ENCODE measurements at regions not wholly inside any gene's neighbourhood (a gene's known extent, or its start where the extent isn't known, plus 50 kb on each side); places are given as distances from the start of the nearest gene placed in this dataset.

- H3K27ac ChIP-seq (ENCODE audit: insufficient read depth, low read depth, low read length), result no peak overlapping the region
- intact Hi-C loops (cut with micrococcal nuclease) (no loop called here), dilution Hi-C loops (cut with MboI; ENCODE audit: extremely low pct_ligation_motif_present, low sequenced_read_pairs) (no loop called here)
- H3K9me1 ChIP-seq (replicated peaks; ENCODE audit: control insufficient read depth, extremely low read depth, insufficient read depth, low read length), result no peaks in the 10 kb centered on the region
- H3K9ac ChIP-seq (replicated peaks; ENCODE audit: extremely low read depth, insufficient read depth, low read length), result no peak overlapping the region
- POLR2A ChIA-PET, result no interaction called here
- H3K4me1 ChIP-seq (ENCODE audit: control insufficient read depth, extremely low read depth, insufficient read depth, low read length), result no peaks in the 10 kb centered on the region
- no peak overlapping the region for H3K4me2 ChIP-seq (ENCODE audit: insufficient read depth, low read length)
- H3K36me3 ChIP-seq (ENCODE audit: control insufficient read depth in 2 of 2, extremely low read depth in 1 of 2, insufficient read depth in 2 of 2, low read length in 2 of 2), result no peaks in the 10 kb centered on the region
- BruUV-seq (replicated peaks), result no TSS peak
- DNase-seq (ENCODE audit: low read depth, low spot score) (no peak), FAIRE-seq (no peak)
- no peak overlapping the region for H3K4me3 ChIP-seq (replicated peaks in 1 of 3; ENCODE audit: insufficient read depth in 1 of 3, low read depth in 1 of 3, low read length in 3 of 3)
- CTCF ChIA-PET, result no interaction called here
- no peaks in the 10 kb centered on the region for H4K20me1 ChIP-seq (replicated peaks; ENCODE audit: control insufficient read depth, extremely low read depth, insufficient read depth, low read length)
- no peaks in the 10 kb centered on the region for H3K79me2 ChIP-seq (ENCODE audit: control insufficient read depth, insufficient read depth, low read length)
- no peak overlapping the region for H2AFZ ChIP-seq (ENCODE audit: low read depth, low read length)
- H3K9me3 ChIP-seq (replicated peaks; ENCODE audit: control insufficient read depth, insufficient read depth, low read length), result peaks cover 1% of the 10 kb centered on the region
- TF ChIP-seq POLR2A (IDR thresholded peaks at IDR 0.05; ENCODE audit: low read depth, low read length), result no peak
- TF ChIP-seq CTCF (IDR thresholded peaks at IDR 0.05; ENCODE audit: extremely low read depth in 1 of 2, insufficient read depth in 1 of 2, low read depth in 1 of 2, low read length in 2 of 2), result no peak
- no peak for TF ChIP-seq GATA2 (IDR thresholded peaks at IDR 0.05; ENCODE audit: insufficient read depth, insufficient read length, low read depth, low read length)
- no peak for TF ChIP-seq EZH2 (IDR thresholded peaks at IDR 0.05; ENCODE audit: borderline replicate concordance, low read depth, low read length, severe bottlenecking)
- TF ChIP-seq FOS (IDR thresholded peaks at IDR 0.05; ENCODE audit: borderline replicate concordance, insufficient read depth, low read length), result no peak
- TF ChIP-seq MYC (IDR thresholded peaks at IDR 0.05; ENCODE audit: low read depth, low read length), result no peak
- TF ChIP-seq JUN (IDR thresholded peaks at IDR 0.05; ENCODE audit: borderline replicate concordance, insufficient read depth, insufficient read length, low read depth), result no peak
- no peak for TF ChIP-seq POLR2AphosphoS5 (IDR thresholded peaks at IDR 0.05; ENCODE audit: insufficient read depth, low read depth, low read length)
- TF ChIP-seq MAX (IDR thresholded peaks at IDR 0.05; ENCODE audit: insufficient read depth, insufficient read length), result no peak
- H3K27me3 ChIP-seq (ENCODE audit: control insufficient read depth in 2 of 2, insufficient read depth in 2 of 2, low read length in 2 of 2), result no peaks in the 10 kb centered on the region
These were observed 249.9 kb upstream of the WWC1 start for GRCh38 chr5:168041583-168041982.

Data from endothelial cell of umbilical vein (primary cell).